GM23338 (cell line): ENCODE measurements at regions not wholly inside any gene's neighbourhood (a gene's known extent, or its start where the extent isn't known, plus 50 kb on each side); places are given as distances from the start of the nearest gene placed in this dataset.

ENCODE experiments used
- ATAC-seq: fragments of 200-7000 bp; cut with Tn5 transposase; 3 replicates; pipeline ENCODE4 v1.9.1; 2020
- DNase-seq: peaks from one replicate; pipeline ENCODE4 v3.0.0-alpha.2; 2015; ENCODE audit warnings: low spot score
- H2AFZ ChIP-seq: fragments of 200-600 bp; sonication (generic); 2 replicates; pipeline ENCODE4 v1.8.0; 2016; ENCODE audit warnings: antibody characterized with exemption, mild to moderate bottlenecking, moderate library complexity
- H3F3A ChIP-seq: fragments of 200-600 bp; sonication (generic); replicated peaks from 2 replicates; pipeline ENCODE4 v1.8.0; 2017; ENCODE audit warnings: antibody characterized with exemption, mixed run types, low read depth
- H3K27ac ChIP-seq: fragments of 200-600 bp; sonication (generic); 2 replicates; pipeline ENCODE4 v1.6.1; 2016; ENCODE audit warnings: low read depth
- H3K27me3 ChIP-seq: fragments of 200-600 bp; sonication (generic); 2 replicates; pipeline ENCODE4 v1.8.0; 2016; ENCODE audit warnings: mild to moderate bottlenecking, mixed run types, moderate library complexity; ENCODE audit not compliant: insufficient read depth
- H3K36me3 ChIP-seq: fragments of 200-600 bp; sonication (generic); 2 replicates; pipeline ENCODE4 v1.8.0; 2016; ENCODE audit warnings: mild to moderate bottlenecking; ENCODE audit not compliant: insufficient read depth
- H3K4me1 ChIP-seq: fragments of 200-600 bp; sonication (generic); 2 replicates; pipeline ENCODE4 v1.8.0; 2016; ENCODE audit warnings: mild to moderate bottlenecking, moderate library complexity; ENCODE audit not compliant: insufficient read depth
- H3K4me2 ChIP-seq: fragments of 200-600 bp; sonication (generic); 2 replicates; pipeline ENCODE4 v1.7.1; 2017; ENCODE audit warnings: mixed run types
- H3K4me3 ChIP-seq: fragments of 200-600 bp; sonication (generic); 2 replicates; pipeline ENCODE4 v1.6.1; 2016; ENCODE audit warnings: mixed run types
- H3K79me2 ChIP-seq: fragments of 200-600 bp; sonication (generic); replicated peaks from 2 replicates; pipeline ENCODE4 v1.8.0; 2017; ENCODE audit warnings: mild to moderate bottlenecking; ENCODE audit not compliant: insufficient read depth
- H3K9me2 ChIP-seq: fragments of 200-600 bp; sonication (generic); 2 replicates; pipeline ENCODE4 v1.8.0; 2017; ENCODE audit not compliant: insufficient read depth
- H4K20me1 ChIP-seq: fragments of 200-600 bp; sonication (generic); replicated peaks from 2 replicates; pipeline ENCODE4 v1.8.0; 2017; ENCODE audit warnings: mild to moderate bottlenecking; ENCODE audit not compliant: insufficient read depth
- H3K27ac Mint-ChIP-seq: 2 replicates; pipeline ENCODE4 v1.8.0; 2020; ENCODE audit warnings: inconsistent platforms, mild to moderate bottlenecking, moderate library complexity, mixed read lengths
- H3K27me3 Mint-ChIP-seq: 3 replicates; pipeline ENCODE4 v1.8.0; 2022; ENCODE audit warnings: low read depth, mild to moderate bottlenecking, moderate library complexity, mixed read lengths, inconsistent platforms; ENCODE audit not compliant: insufficient read depth, poor library complexity
- H3K36me3 Mint-ChIP-seq: 3 replicates; pipeline ENCODE4 v1.8.0; 2021; ENCODE audit warnings: low read depth, mild to moderate bottlenecking, inconsistent platforms, moderate library complexity, mixed read lengths
- H3K4me1 Mint-ChIP-seq: 3 replicates; pipeline ENCODE4 v1.8.0; 2020; ENCODE audit warnings: mild to moderate bottlenecking, inconsistent platforms, mixed read lengths
- H3K4me3 Mint-ChIP-seq: 3 replicates; pipeline ENCODE4 v1.8.0; 2021; ENCODE audit warnings: moderate library complexity, mild to moderate bottlenecking, inconsistent platforms, mixed read lengths
- H3K9me3 Mint-ChIP-seq: 3 replicates; pipeline ENCODE4 v1.8.0; 2020; ENCODE audit warnings: moderate library complexity, mild to moderate bottlenecking, inconsistent platforms, mixed read lengths
- STAT1 ChIP-seq: IDR thresholded peaks from one replicate; pipeline ENCODE4 v1.6.1; 2016; ENCODE audit warnings: antibody characterized with exemption; ENCODE audit not compliant: unreplicated experiment
- TF ChIP-seq, protein P1 (sequence below), 2 experiments: fragments of 200-600 bp in 1 of 2; sonication (generic) in 1 of 2; conservative IDR thresholded peaks; 2 replicates each; pipeline versions ENCODE4 v1.5.1 to v1.6.1; 2016 to 2017; ENCODE audit warnings: antibody characterized with exemption in 2 of 2, low read depth in 2 of 2, mild to moderate bottlenecking in 2 of 2, moderate library complexity in 1 of 2
- TF ChIP-seq, protein P2 (sequence below): fragments of 250-450 bp; sonication (Bioruptor Pico); IDR thresholded peaks from 2 replicates; pipeline ENCODE4 v1.5.0; 2020; ENCODE audit warnings: mild to moderate bottlenecking, moderate library complexity
- TF ChIP-seq, protein P3 (sequence below): IDR thresholded peaks from 2 replicates; pipeline ENCODE4 v1.6.1; 2016; ENCODE audit warnings: antibody characterized with exemption

DNA sequence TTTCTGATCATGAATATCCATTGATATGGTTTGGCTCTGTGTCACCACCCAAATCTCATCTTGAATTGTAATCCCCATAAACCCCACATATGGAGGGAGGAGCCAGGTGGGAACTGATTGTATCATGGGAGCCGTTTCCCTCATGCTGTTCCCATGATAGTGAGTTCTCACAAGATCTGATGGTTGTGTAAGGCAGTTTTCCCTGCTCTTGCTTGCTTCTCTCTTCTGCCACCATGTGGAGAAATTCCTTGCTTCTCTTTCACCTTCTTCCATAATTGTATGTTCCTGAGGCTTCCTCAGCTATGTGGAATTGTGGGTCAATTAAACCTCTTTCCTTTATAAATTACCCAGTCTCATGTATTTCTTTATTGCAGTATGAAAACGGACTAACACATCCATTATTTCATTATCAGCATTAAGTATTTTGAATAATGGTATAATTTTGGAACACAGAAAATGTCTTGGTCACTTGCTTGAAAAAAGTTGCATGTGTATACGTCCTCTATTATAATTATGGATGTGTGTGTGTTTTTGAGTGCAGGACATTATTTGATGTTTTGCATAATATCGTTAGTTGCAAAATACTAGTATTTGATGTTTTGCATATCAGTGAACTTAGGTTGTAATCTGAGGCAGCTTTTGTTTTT lies 334.6 kb downstream of the PCDH10 start:
- Histone ChIP-seq H3F3A (no peaks in the 10 kb centered on the region), H3K4me1 (no peaks in the 10 kb centered on the region), H3K36me3 (no peaks in the 10 kb centered on the region), H3K4me3 (no peak overlapping the region), H3K4me2 (no peak overlapping the region), H4K20me1 (no peaks in the 10 kb centered on the region), H3K9me2 (no peaks in the 10 kb centered on the region), H2AFZ (0 out of 2 replicates have a peak overlapping the region, but pooled peaks have one; percentile 6), H3K79me2 (no peaks in the 10 kb centered on the region), H3K27ac (no peak overlapping the region), H3K27me3 (no peaks in the 10 kb centered on the region)
- no peak overlapping the region for H3K27ac Mint-ChIP-seq
- no peaks in the 10 kb centered on the region for H3K27me3 Mint-ChIP-seq
- peak; percentile 65 for DNase-seq
- ATAC-seq = peak; percentile 54
- no peak overlapping the region for H3K4me3 Mint-ChIP-seq
- H3K9me3 Mint-ChIP-seq = no peaks in the 10 kb centered on the region; the same call in 2 of the 3 replicates
- no peaks in the 10 kb centered on the region for H3K4me1 Mint-ChIP-seq
- peaks cover 8% of the 10 kb centered on the region for H3K36me3 Mint-ChIP-seq
- TF ChIP-seq, protein P1, sequence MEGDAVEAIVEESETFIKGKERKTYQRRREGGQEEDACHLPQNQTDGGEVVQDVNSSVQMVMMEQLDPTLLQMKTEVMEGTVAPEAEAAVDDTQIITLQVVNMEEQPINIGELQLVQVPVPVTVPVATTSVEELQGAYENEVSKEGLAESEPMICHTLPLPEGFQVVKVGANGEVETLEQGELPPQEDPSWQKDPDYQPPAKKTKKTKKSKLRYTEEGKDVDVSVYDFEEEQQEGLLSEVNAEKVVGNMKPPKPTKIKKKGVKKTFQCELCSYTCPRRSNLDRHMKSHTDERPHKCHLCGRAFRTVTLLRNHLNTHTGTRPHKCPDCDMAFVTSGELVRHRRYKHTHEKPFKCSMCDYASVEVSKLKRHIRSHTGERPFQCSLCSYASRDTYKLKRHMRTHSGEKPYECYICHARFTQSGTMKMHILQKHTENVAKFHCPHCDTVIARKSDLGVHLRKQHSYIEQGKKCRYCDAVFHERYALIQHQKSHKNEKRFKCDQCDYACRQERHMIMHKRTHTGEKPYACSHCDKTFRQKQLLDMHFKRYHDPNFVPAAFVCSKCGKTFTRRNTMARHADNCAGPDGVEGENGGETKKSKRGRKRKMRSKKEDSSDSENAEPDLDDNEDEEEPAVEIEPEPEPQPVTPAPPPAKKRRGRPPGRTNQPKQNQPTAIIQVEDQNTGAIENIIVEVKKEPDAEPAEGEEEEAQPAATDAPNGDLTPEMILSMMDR (conservative IDR thresholded peaks at IDR 0.05; ENCODE audit: low read depth in 2 of 2) = peak; percentile 57 to 83
- TF ChIP-seq, protein P2, sequence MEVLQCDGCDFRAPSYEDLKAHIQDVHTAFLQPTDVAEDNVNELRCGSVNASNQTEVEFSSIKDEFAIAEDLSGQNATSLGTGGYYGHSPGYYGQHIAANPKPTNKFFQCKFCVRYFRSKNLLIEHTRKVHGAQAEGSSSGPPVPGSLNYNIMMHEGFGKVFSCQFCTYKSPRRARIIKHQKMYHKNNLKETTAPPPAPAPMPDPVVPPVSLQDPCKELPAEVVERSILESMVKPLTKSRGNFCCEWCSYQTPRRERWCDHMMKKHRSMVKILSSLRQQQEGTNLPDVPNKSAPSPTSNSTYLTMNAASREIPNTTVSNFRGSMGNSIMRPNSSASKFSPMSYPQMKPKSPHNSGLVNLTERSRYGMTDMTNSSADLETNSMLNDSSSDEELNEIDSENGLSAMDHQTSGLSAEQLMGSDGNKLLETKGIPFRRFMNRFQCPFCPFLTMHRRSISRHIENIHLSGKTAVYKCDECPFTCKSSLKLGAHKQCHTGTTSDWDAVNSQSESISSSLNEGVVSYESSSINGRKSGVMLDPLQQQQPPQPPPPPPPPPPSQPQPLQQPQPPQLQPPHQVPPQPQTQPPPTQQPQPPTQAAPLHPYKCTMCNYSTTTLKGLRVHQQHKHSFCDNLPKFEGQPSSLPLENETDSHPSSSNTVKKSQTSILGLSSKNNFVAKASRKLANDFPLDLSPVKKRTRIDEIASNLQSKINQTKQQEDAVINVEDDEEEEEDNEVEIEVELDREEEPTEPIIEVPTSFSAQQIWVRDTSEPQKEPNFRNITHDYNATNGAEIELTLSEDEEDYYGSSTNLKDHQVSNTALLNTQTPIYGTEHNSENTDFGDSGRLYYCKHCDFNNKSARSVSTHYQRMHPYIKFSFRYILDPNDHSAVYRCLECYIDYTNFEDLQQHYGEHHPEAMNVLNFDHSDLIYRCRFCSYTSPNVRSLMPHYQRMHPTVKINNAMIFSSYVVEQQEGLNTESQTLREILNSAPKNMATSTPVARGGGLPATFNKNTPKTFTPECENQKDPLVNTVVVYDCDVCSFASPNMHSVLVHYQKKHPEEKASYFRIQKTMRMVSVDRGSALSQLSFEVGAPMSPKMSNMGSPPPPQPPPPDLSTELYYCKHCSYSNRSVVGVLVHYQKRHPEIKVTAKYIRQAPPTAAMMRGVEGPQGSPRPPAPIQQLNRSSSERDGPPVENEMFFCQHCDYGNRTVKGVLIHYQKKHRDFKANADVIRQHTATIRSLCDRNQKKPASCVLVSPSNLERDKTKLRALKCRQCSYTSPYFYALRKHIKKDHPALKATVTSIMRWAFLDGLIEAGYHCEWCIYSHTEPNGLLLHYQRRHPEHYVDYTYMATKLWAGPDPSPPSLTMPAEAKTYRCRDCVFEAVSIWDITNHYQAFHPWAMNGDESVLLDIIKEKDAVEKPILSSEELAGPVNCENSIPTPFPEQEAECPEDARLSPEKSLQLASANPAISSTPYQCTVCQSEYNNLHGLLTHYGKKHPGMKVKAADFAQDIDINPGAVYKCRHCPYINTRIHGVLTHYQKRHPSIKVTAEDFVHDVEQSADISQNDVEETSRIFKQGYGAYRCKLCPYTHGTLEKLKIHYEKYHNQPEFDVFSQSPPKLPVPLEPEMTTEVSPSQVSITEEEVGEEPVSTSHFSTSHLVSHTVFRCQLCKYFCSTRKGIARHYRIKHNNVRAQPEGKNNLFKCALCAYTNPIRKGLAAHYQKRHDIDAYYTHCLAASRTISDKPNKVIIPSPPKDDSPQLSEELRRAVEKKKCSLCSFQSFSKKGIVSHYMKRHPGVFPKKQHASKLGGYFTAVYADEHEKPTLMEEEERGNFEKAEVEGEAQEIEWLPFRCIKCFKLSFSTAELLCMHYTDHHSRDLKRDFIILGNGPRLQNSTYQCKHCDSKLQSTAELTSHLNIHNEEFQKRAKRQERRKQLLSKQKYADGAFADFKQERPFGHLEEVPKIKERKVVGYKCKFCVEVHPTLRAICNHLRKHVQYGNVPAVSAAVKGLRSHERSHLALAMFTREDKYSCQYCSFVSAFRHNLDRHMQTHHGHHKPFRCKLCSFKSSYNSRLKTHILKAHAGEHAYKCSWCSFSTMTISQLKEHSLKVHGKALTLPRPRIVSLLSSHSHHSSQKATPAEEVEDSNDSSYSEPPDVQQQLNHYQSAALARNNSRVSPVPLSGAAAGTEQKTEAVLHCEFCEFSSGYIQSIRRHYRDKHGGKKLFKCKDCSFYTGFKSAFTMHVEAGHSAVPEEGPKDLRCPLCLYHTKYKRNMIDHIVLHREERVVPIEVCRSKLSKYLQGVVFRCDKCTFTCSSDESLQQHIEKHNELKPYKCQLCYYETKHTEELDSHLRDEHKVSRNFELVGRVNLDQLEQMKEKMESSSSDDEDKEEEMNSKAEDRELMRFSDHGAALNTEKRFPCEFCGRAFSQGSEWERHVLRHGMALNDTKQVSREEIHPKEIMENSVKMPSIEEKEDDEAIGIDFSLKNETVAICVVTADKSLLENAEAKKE (CRISPR knock-in tag) = no peak
- TF ChIP-seq STAT1 = no peak
- TF ChIP-seq, protein P3, sequence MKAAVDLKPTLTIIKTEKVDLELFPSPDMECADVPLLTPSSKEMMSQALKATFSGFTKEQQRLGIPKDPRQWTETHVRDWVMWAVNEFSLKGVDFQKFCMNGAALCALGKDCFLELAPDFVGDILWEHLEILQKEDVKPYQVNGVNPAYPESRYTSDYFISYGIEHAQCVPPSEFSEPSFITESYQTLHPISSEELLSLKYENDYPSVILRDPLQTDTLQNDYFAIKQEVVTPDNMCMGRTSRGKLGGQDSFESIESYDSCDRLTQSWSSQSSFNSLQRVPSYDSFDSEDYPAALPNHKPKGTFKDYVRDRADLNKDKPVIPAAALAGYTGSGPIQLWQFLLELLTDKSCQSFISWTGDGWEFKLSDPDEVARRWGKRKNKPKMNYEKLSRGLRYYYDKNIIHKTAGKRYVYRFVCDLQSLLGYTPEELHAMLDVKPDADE = no peak
